Keratinocyte (primary cell): ENCODE measurements at regions not wholly inside any gene's neighbourhood (a gene's known extent, or its start where the extent isn't known, plus 50 kb on each side); places are given as distances from the start of the nearest gene placed in this dataset.

ENCODE experiments used
- DNase-seq: peaks from one replicate; pipeline ENCODE4 v3.0.0-alpha.2; 2011; ENCODE audit warnings: low read depth, missing footprints, low spot score
- FAIRE-seq: peaks from 2 replicates; lab custom pipeline; 2011; peaks lifted over from hg19 to GRCh38; lab: Jason Lieb, UNC
- H2AFZ ChIP-seq: 2 replicates; pipeline ENCODE4 v1.6.0; 2012; ENCODE audit warnings: low read length, control low read depth, inconsistent platforms; ENCODE audit not compliant: control insufficient read depth
- H3K27ac ChIP-seq: 2 replicates; pipeline ENCODE4 v1.5.1; 2011; ENCODE audit warnings: low read length; ENCODE audit not compliant: control insufficient read depth, insufficient read depth
- H3K27me3 ChIP-seq: 3 replicates; pipeline ENCODE4 v1.6.0; 2011; ENCODE audit warnings: low read length; ENCODE audit not compliant: control insufficient read depth, insufficient read depth; ENCODE audit errors: extremely low read depth
- H3K36me3 ChIP-seq, 2 experiments: 2 replicates in 1 of 2; 3 replicates in 1 of 2; pipeline ENCODE4 v1.5.1; 2011; ENCODE audit warnings: low read length in 2 of 2, mild to moderate bottlenecking in 1 of 2; ENCODE audit not compliant: control insufficient read depth in 2 of 2, insufficient read depth in 2 of 2; ENCODE audit errors: extremely low read depth in 1 of 2
- H3K4me1 ChIP-seq: 3 replicates; pipeline ENCODE4 v1.5.1; 2011; ENCODE audit warnings: low read length; ENCODE audit not compliant: control insufficient read depth, insufficient read depth; ENCODE audit errors: extremely low read depth
- H3K4me2 ChIP-seq: 3 replicates; pipeline ENCODE4 v1.6.0; 2011; ENCODE audit warnings: low read depth, low read length; ENCODE audit not compliant: control insufficient read depth, insufficient read depth; ENCODE audit errors: extremely low read depth
- H3K4me3 ChIP-seq, 3 experiments: fragments of 200-600 bp in 1 of 3; sonication (generic) in 1 of 3; 2 replicates in 2 of 3; 3 replicates in 1 of 3; pipeline ENCODE4 v1.5.1; 2011 to 2016; ENCODE audit warnings: low read length in 3 of 3, mild to moderate bottlenecking in 3 of 3, control low read depth in 2 of 3, inconsistent platforms in 1 of 3, low read depth in 1 of 3, mixed read lengths in 1 of 3, mixed run types in 1 of 3, moderate library complexity in 1 of 3; ENCODE audit not compliant: control insufficient read depth in 2 of 3, insufficient read depth in 2 of 3; ENCODE audit errors: extremely low read depth in 1 of 3
- H3K79me2 ChIP-seq: 2 replicates; pipeline ENCODE4 v1.6.0; 2012; ENCODE audit warnings: low read length; ENCODE audit not compliant: control insufficient read depth, insufficient read depth
- H3K9ac ChIP-seq: 3 replicates; pipeline ENCODE4 v1.6.0; 2011; ENCODE audit warnings: low read length; ENCODE audit not compliant: control insufficient read depth, insufficient read depth; ENCODE audit errors: extremely low read depth
- H3K9me1 ChIP-seq: 3 replicates; pipeline ENCODE4 v1.6.0; 2011; ENCODE audit warnings: low read length; ENCODE audit not compliant: control insufficient read depth, insufficient read depth; ENCODE audit errors: extremely low read depth
- H3K9me3 ChIP-seq: 2 replicates; pipeline ENCODE4 v1.5.1; 2012; ENCODE audit warnings: low read depth, low read length; ENCODE audit not compliant: control insufficient read depth
- H4K20me1 ChIP-seq: 3 replicates; pipeline ENCODE4 v1.6.0; 2011; ENCODE audit warnings: low read length; ENCODE audit not compliant: control insufficient read depth, insufficient read depth; ENCODE audit errors: extremely low read depth
- CTCF ChIP-seq, 3 experiments: IDR thresholded peaks in 1 of 3; conservative IDR thresholded peaks in 1 of 3; optimal IDR thresholded peaks in 1 of 3; 2 replicates in 2 of 3; 3 replicates in 1 of 3; pipeline versions ENCODE3 to v1.5.1; 2011; ENCODE audit warnings: low read length in 3 of 3, mild to moderate bottlenecking in 3 of 3, moderate library complexity in 2 of 3, control low read depth in 1 of 3, inconsistent platforms in 1 of 3; ENCODE audit not compliant: insufficient read depth in 2 of 3; ENCODE audit errors: extremely low read depth in 1 of 3
- EZH2 ChIP-seq: IDR thresholded peaks from one replicate; pipeline ENCODE4 v1.6.1; 2012; ENCODE audit warnings: inconsistent platforms, mild to moderate bottlenecking, low read length, moderate library complexity
- dilution Hi-C: fragments of 300-500 bp; cut with MboI; formaldehyde crosslinking; loops from one replicate; pipeline ENCODE4 v1.7.0; 2020; ENCODE audit warnings: low sequenced_read_pairs; ENCODE audit not compliant: extremely low pct_ligation_motif_present

DNA sequence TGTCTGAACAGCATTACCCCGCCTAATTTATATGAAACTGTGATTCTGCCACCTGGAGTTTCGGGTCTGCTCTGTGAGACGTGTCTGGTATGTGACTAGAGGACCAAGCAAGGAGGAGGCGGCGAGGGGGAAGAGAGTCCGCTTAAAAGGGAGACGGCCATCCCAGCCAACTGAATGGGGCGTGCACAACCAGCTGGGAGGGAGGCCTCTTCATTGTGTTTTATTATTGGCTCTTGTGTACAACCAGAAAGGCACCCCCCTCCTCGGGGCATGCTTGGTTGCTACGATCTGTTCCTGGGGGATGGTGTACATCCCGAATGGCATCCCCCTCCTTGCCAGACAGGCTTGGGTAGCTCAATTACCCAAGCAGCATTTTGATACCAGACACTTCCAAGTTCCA lies 384.5 kb upstream of the SALL1 start:
- Histone ChIP-seq H3K9me1 (no peaks in the 10 kb centered on the region), H2AFZ (peak overlapping the region; percentile 13), H3K79me2 (no peaks in the 10 kb centered on the region), H3K36me3 (no peaks in the 10 kb centered on the region), H4K20me1 (no peaks in the 10 kb centered on the region), H3K9me3 (no peaks in the 10 kb centered on the region), H3K27ac (no peak overlapping the region), H3K27me3 (no peaks in the 10 kb centered on the region), H3K9ac (no peak overlapping the region), H3K4me3 (no peak overlapping the region), H3K4me1 (peaks cover 22% of the 10 kb centered on the region), H3K4me2 (no peak overlapping the region)
- dilution Hi-C loops, result no loop called here
- DNase-seq (no peak), FAIRE-seq (no peak)
- TF ChIP-seq EZH2 (no peak), CTCF (optimal IDR thresholded peaks at IDR 0.05 in 1 of 3, IDR thresholded peaks at IDR 0.05 in 1 of 3, conservative IDR thresholded peaks at IDR 0.05 in 1 of 3; ENCODE audit: extremely low read depth in 1 of 3, insufficient read depth in 2 of 3, low read length in 3 of 3) (no peak)

DNA sequence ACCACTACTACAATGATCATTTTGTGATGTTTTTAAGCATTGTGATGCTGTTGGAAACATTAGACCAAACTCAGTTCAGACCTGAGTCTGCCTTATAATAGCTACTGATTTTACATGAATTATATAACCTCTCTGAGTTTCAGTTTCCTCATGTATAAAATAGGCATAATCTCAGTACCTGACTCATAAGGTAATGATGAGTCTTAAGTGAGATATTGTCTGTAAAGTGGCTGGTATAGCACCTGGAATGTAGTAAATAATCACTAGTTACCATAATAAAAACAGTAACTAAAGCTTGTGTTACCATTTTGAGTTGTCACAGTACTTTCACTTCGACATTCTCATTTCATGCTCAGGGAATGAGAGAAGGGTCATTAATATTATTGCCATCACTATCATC lies 381.5 kb upstream of the SALL1 start:
- H3K9me3 ChIP-seq, result no peaks in the 10 kb centered on the region
- no peak overlapping the region for H2AFZ ChIP-seq
- peak; percentile 48 for FAIRE-seq
- TF ChIP-seq EZH2 (no peak), CTCF (optimal IDR thresholded peaks at IDR 0.05 in 1 of 3, IDR thresholded peaks at IDR 0.05 in 1 of 3, conservative IDR thresholded peaks at IDR 0.05 in 1 of 3; ENCODE audit: extremely low read depth in 1 of 3, insufficient read depth in 2 of 3, low read length in 3 of 3) (no peak)
- no peak overlapping the region for H3K4me3 ChIP-seq
- H4K20me1 ChIP-seq, result no peaks in the 10 kb centered on the region
- H3K9ac ChIP-seq, result no peak overlapping the region
- no peaks in the 10 kb centered on the region for H3K27me3 ChIP-seq
- H3K36me3 ChIP-seq, result no peaks in the 10 kb centered on the region
- no peak for DNase-seq
- no peaks in the 10 kb centered on the region for H3K4me1 ChIP-seq
- no peak overlapping the region for H3K4me2 ChIP-seq
- H3K79me2 ChIP-seq, result no peaks in the 10 kb centered on the region
- H3K27ac ChIP-seq, result peak overlapping the region; percentile 34
- dilution Hi-C loops, result no loop called here
- H3K9me1 ChIP-seq, result no peaks in the 10 kb centered on the region
